Body of pancreas (tissue), 4 donors: ENCODE measurements at regions not wholly inside any gene's neighbourhood (a gene's known extent, or its start where the extent isn't known, plus 50 kb on each side); places are given as distances from the start of the nearest gene placed in this dataset.

Experiments
- ATAC-seq: fragments of 150-250 bp; one replicate; pipeline ENCODE4 v1.9.1; 2016
- DNase-seq, 4 donors: peaks; one replicate each; pipeline ENCODE4 v3.0.0-alpha.2; 2019
- H3K27ac ChIP-seq, 4 donors: fragments of 200-600 bp; sonication (generic); 1 replicate in 3 of 4; 2 replicates in 1 of 4; pipeline versions ENCODE4 v1.5.1 to v1.6.1; 2016 to 2019; ENCODE audit warnings: mild to moderate bottlenecking in 1 of 4, mixed read lengths in 1 of 4, moderate library complexity in 1 of 4
- H3K27me3 ChIP-seq, 2 donors: fragments of 200-600 bp; sonication (generic); one replicate each; pipeline ENCODE4 v1.6.0; 2016; ENCODE audit warnings: mild to moderate bottlenecking in 1 of 2
- H3K36me3 ChIP-seq, 2 donors: fragments of 200-600 bp; sonication (generic); replicated peaks in 1 of 2; 2 replicates each; pipeline ENCODE4 v1.5.1; 2016; ENCODE audit warnings: low read depth in 2 of 2; ENCODE audit not compliant: insufficient read depth in 1 of 2
- H3K4me1 ChIP-seq: fragments of 200-600 bp; sonication (generic); one replicate; pipeline ENCODE4 v1.6.0; 2016
- H3K4me3 ChIP-seq, 2 donors: fragments of 200-600 bp; sonication (generic); 1 replicate in 1 of 2; 2 replicates in 1 of 2; pipeline ENCODE4 v1.5.1; 2016 to 2019
- H3K9me3 ChIP-seq, 3 donors: fragments of 200-600 bp; sonication (generic); 1 replicate in 2 of 3; 2 replicates in 1 of 3; pipeline ENCODE4 v1.5.1; 2016
- POLR2A ChIP-seq, 3 donors: fragments of 450-650 bp; IDR thresholded peaks; one replicate each; pipeline ENCODE4 v1.6.1; 2016; ENCODE audit warnings: antibody characterized with exemption in 3 of 3, mild to moderate bottlenecking in 2 of 3
- WGBS, 2 donors: methylation state at CpG; one replicate each; pipeline ENCODE4 v1.1.5; 2017; 5-methylcytosine and 5-hydroxymethylcytosine counted together
- intact Hi-C: fragments of 100-400 bp; cut with DNase I; formaldehyde crosslinking; loops from one replicate; pipeline ENCODE4 v1.15.1; 2023
- TF ChIP-seq, protein P1 (sequence below), 7 experiments: fragments of 450-650 bp in 4 of 7; fragments of 200-600 bp in 3 of 7; sonication (generic) in 3 of 7; IDR thresholded peaks; one replicate each; pipeline ENCODE4 v1.5.1; 2016 to 2019; ENCODE audit warnings: antibody characterized with exemption in 7 of 7

DNA sequence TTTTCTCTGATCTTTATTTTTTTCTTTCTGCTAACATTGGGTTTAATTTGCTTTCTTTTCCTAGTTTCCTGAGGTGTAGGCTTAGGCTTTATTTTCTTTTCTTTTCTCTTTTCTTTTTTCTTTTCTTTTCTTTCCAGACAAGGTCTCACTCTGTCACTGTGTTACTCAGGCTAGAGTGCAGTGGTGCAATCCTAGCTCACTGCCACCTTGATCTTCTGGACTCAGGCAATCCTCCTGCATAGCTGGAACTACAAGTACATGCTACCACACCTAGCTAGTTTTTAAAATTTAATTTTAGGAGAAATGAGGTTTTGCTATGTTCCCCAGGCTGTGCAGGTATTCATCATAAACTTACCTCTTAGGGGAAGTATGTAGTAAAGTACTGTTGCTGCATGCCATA is 197.8 kb upstream of the ANKRD50 start:
- ATAC-seq (no peak), DNase-seq (no peak)
- Histone ChIP-seq H3K27me3 (no peaks in the 10 kb centered on the region), H3K27ac (no peak overlapping the region), H3K4me1 (no peaks in the 10 kb centered on the region), H3K36me3 (no peaks in the 10 kb centered on the region), H3K4me3 (no peak overlapping the region), H3K9me3 (no peaks in the 10 kb centered on the region)
- TF ChIP-seq POLR2A (IDR thresholded peaks at IDR 0.05) = no peak
- TF ChIP-seq, protein P1, sequence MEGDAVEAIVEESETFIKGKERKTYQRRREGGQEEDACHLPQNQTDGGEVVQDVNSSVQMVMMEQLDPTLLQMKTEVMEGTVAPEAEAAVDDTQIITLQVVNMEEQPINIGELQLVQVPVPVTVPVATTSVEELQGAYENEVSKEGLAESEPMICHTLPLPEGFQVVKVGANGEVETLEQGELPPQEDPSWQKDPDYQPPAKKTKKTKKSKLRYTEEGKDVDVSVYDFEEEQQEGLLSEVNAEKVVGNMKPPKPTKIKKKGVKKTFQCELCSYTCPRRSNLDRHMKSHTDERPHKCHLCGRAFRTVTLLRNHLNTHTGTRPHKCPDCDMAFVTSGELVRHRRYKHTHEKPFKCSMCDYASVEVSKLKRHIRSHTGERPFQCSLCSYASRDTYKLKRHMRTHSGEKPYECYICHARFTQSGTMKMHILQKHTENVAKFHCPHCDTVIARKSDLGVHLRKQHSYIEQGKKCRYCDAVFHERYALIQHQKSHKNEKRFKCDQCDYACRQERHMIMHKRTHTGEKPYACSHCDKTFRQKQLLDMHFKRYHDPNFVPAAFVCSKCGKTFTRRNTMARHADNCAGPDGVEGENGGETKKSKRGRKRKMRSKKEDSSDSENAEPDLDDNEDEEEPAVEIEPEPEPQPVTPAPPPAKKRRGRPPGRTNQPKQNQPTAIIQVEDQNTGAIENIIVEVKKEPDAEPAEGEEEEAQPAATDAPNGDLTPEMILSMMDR (IDR thresholded peaks at IDR 0.05) = no peak
- intact Hi-C loops = no loop called here

DNA sequence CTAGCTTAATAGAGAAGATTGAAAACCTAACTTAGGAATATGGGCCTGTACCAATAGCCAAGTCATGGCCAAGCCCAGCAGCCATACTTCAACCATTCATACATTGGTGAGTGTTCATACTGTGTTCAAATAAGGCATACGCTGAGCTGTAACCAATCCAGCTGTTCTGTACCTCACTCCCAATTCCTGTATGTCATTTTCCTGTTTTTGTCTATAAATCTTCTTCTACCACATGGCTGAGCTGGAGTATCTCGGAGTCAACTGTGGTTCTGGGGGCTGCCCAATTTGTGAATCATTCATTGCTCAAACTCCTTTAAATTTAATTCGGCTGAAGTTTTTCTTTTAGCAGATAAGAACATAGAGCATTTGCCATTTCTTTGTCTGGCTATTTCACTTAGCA is 195.3 kb upstream of the ANKRD50 start:
- H3K27ac ChIP-seq = no peak overlapping the region
- 84 to 89% methylated on average over 3 of the region's 3 CpGs for WGBS, 2 donors

DNA sequence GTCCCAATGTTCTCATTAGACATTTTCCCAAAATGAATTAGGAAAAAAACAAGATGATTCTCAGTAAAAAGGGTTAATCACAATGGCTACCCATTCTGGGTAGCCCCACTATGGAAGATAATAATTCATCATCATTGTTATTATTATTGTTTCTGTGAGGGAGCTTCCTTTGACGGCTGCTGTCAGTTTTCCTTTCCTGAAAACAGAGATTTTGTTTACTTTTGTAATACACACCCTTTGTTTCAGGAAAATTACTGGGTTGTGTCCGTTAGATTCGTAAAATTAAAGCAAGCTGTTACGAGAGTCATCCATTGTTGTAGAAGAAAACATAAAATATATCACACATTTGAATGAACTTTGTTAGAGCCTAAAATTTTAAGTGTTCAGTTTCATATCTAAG is 192.9 kb upstream of the ANKRD50 start:
- Histone ChIP-seq H3K4me1 (peaks cover 19% of the 10 kb centered on the region), H3K27ac (no peak overlapping the region), H3K4me3 (no peak overlapping the region), H3K9me3 (no peaks in the 10 kb centered on the region), H3K36me3 (no peaks in the 10 kb centered on the region), H3K27me3 (no peaks in the 10 kb centered on the region)
- TF ChIP-seq, protein P1 (IDR thresholded peaks at IDR 0.05) = no peak
- TF ChIP-seq POLR2A (IDR thresholded peaks at IDR 0.05) = no peak
- DNase-seq (no peak), ATAC-seq (no peak)
- intact Hi-C loops = no loop called here
- 66 to 67% methylated on average over 4 of the region's 4 CpGs for WGBS, 2 donors

More for the DNA sequence above, 195.3 kb upstream of the ANKRD50 start:
- intact Hi-C loops = no loop called here
- DNase-seq (no peak), ATAC-seq (no peak)
- H3K9me3 ChIP-seq = no peaks in the 10 kb centered on the region
- H3K4me3 ChIP-seq = no peak overlapping the region
- no peaks in the 10 kb centered on the region for H3K36me3 ChIP-seq
- TF ChIP-seq, protein P1 (IDR thresholded peaks at IDR 0.05) = no peak
- no peak for TF ChIP-seq POLR2A (IDR thresholded peaks at IDR 0.05)
- H3K27me3 ChIP-seq = no peaks in the 10 kb centered on the region
- peaks cover 11% of the 10 kb centered on the region for H3K4me1 ChIP-seq

DNA sequence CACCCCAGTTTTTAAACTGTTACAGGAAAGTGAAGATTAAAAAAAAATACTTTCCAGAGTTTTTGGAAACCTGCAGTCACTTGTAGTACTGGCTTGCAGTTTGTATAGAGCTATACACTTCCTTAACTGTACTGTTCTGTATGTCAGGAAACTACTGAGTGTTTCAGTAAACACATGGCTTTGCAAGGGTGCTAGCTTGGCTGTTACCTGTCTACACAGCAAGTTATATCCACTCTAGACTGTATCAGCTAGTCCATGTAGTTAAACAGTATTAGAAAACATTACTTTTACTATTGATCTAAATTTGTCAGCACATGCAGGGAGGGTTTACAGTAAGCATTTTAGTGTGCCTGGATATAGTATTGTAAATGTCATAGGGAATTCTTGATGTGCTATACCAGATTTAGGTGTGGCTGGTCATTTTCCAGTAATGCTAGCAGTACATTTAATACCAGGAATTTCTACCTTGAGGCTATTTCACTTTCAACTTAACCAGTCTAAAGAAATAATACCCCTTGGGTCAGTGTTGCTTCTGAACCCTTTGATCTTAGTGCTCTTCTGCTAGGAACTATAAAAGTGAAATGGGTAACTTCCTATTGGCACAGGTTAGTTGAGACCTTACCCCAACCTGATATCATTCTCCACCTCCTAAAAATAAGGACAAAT is 192.3 kb upstream of the ANKRD50 start:
- Histone ChIP-seq H3K27ac (peak overlapping the region in 3 of 4 donors; percentile 63 to 76 (median 64)), H3K4me1 (peaks cover 19% of the 10 kb centered on the region), H3K36me3 (no peaks in the 10 kb centered on the region), H3K9me3 (no peaks in the 10 kb centered on the region), H3K4me3 (no peak overlapping the region), H3K27me3 (no peaks in the 10 kb centered on the region)
- ATAC-seq (peak; percentile 8), DNase-seq (no peak)
- intact Hi-C loops = no loop called here
- no peak for TF ChIP-seq POLR2A (IDR thresholded peaks at IDR 0.05)
- TF ChIP-seq, protein P1 (IDR thresholded peaks at IDR 0.05) = no peak
